ENCODE measurements at regions not wholly inside any gene's neighbourhood (a gene's known extent, or its start where the extent isn't known, plus 50 kb on each side); places are given as distances from the start of the nearest gene placed in this dataset.
"Not testable (repeated sequence)": the region's sequence is repeated elsewhere in the genome, so short reads cannot be mapped to it uniquely, and the experiment has no call there.

DNA sequence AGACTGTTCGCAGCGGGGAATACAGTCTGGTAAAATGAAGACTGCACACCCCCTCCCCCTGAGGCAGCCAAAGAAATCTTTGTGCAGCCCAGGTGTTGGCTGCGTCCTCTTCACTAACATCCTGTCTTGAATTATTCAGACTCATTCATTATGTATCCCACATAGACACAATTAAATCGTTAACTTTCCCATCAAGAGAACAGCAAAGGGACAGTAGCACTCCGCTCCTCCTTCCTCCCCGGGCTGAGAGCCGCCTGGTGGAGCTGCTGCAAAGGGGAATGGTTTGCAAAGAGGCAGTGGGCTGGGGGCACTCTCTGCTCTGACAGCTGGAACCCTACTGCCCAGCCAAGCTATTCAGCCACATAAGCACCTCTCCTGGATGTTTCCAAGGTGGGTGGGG is 290.0 kb upstream of the SOX9 start:
- no peak for DNase-seq (ENCODE audit: low spot score)

- DNase-seq (ENCODE audit: low spot score) = no peak
Observed at GRCh38 chr17:71842986-71843385, 277.8 kb upstream of the SOX9 start.

DNA sequence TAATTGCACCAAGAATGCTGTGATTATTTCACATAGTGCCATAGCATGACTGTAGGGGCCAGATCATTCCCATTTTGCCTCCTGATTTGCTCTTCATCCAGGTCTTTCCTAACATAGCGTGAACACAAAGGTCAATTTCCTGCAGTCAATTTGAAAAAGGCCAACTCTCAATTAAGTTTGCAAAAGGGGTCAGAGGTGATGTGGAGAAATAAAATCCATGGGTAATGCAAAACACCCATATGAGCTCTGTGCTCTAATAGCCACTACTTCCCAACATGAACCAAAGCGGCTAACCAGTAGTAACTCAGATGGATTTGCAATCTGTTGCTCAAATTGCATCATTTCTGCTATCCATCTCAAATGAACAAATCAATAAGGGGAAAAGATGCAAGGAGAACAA is 275.5 kb upstream of the SOX9 start:
- DNase-seq (ENCODE audit: low spot score) = no peak

DNA sequence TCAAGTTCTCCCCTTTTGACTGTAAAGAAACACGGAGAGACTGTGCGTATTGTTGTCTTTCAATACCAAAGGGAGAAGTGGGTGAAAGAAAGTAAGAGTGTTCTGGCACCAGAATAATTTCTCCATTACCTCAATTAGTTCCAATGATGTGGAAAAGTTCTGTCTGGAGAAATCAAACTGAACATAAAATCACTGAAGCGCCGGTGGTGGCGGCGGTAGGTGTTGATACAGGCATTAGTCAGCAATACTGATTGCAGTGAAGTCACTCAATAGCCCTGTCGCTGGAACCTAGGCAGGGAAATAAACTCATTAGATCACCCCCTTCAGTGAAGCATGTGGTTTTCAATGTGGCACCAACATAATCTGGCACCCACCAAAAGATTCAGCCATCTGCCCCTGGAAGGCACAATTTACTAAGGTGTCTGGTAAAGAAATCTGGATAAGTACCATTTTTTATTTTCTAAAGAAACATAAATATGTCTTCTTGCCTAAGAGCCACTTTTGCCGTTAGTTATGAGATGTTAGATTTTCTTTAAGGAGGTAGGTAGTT is 274.2 kb upstream of the SOX9 start:
- DNase-seq (ENCODE audit: low spot score) = no peak

GRCh38 chr17:71849783-71850768 is 270.7 kb upstream of the SOX9 start:
- no peak for DNase-seq (ENCODE audit: low spot score)

GRCh38 chr17:71850812-71851211 is 270.0 kb upstream of the SOX9 start:
- no peak for DNase-seq (ENCODE audit: low spot score)

DNA sequence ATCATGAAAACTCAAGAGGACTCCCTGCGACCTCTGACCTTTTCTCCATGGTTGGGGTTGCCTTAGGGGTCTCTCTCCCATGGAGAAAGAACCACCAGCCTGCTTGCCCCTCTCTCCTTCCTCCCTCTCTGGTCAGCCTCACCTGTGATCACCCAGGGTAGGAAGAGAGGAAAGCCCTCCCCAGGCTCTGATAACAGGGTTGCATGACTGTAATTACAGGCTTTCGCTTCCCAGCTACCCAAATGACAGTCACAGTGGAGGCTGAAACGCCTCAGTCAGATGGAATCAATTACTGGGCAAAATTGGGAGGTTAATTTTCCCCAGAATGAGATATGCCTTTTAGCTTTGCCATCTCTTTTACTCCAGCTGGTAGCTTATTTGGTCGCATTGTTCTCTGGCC is 265.8 kb upstream of the SOX9 start:
- no peak for DNase-seq (ENCODE audit: low spot score)

DNA sequence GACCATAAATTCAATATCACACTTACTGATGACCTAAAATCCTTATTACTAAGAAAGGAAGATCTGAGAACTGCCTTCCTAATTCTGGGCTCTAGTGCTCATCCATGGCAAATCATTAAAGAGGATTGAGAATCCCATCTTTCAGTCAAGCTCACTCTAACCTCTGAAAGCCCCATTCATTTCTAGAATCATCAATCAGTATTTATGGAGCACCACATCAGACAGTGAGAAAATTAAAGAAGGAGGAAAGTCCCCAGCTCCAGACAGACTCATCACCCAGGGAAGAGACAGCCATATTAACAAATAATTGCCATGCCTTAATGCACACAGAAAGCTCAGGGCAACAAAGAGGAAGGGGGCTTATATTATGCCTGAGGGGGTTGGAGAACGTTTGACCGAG is 256.1 kb upstream of the SOX9 start:
- DNase-seq (ENCODE audit: low spot score) = no peak

DNA sequence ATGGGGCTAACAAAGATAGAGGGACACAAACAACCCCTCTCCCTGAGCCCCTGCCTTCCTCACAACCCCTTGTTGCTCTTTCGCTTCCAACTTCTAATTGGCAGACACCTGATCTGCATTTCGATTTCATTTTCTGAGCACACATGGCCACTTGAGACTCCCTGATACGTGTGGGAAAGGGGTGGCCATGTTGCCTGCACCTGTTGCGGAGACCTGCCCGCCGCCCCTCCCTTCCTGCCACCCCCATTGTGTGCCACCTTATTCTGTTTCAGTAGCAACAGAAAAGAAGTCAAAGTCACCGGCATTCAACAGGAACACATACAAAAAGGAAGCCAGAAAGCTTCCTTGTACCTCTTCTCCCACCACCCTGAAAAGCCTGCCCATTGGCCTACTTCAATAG is 254.7 kb upstream of the SOX9 start:
- DNase-seq (ENCODE audit: low spot score) = no peak

- no peak for DNase-seq (ENCODE audit: low spot score)
Observed at GRCh38 chr17:71869293-71869692, 251.5 kb upstream of the SOX9 start.

GRCh38 chr17:71869841-71870545 is 250.8 kb upstream of the SOX9 start:
- DNase-seq (ENCODE audit: low spot score) = no peak

- DNase-seq (ENCODE audit: low spot score) = no peak
Observed at GRCh38 chr17:71870546-71870862, 250.3 kb upstream of the SOX9 start.

DNA sequence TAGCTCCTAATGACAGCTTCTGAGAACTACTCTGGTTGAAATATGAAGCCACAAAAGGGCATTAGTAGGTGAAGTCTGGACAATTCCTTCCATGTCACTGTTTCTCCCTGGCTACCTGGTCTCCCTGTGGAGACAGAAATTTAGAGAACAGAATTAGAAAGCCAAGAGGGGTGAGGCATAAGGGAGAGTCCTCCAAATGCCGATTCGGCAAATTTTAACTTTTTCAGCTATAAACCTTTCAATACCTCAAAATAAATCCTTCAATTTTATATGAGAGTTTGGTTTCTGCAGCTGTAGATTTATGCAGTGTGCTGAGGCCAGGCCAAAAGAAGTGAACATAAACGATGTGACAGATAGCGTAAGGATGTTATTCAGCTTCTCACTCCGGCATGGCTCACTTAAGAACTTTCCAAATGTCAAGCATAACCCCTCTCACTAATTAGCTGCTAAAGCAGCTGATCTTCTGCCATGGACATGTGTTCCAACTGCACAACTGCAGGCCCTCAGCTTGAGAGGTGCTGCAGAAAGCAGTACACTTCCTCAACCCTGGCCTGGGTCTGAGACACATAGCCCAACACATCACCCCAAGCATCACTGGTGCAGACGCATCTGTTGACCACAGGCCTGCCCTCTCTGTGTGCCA is 247.9 kb upstream of the SOX9 start:
- DNase-seq (ENCODE audit: low spot score) = no peak

DNA sequence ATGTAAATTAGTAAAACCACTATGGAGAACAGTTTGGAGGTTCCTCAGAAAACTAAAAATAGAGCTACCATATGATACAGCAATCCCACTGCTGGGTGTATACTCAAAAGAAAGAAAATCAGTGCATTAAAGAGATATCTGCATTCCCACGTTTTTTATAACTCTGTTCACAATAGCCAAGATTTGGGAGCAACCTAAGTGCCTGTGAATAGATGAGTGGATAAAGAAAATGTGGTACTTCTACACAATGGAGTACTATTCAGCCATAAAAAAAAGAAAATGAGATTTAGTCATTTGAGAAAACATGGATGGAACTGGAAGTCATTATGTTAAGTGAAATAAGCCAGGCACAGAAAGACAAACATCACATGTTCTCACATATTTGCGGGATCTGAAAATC is 246.0 kb upstream of the SOX9 start:
- not testable (repeated sequence) for DNase-seq (ENCODE audit: low spot score)

DNA sequence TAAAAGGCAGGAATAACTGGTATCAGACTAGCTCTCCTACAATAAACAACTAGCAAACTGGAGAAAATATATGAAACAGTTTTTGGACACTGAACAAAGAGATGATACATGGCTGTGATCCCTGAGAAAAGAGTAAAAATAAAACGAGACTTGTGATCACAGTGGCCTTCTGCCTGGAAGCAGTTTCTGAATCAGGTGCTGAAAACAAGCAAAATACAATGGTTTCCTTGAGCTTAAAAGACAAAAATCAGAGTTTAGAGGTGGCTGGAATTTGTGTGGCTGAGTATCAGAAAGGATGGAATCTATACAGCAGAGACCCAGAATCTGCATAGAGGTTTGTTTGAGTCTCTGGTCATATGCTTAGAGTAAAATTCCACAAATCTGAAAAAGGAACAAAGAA is 242.5 kb upstream of the SOX9 start:
- DNase-seq (ENCODE audit: low spot score) = no peak

DNA sequence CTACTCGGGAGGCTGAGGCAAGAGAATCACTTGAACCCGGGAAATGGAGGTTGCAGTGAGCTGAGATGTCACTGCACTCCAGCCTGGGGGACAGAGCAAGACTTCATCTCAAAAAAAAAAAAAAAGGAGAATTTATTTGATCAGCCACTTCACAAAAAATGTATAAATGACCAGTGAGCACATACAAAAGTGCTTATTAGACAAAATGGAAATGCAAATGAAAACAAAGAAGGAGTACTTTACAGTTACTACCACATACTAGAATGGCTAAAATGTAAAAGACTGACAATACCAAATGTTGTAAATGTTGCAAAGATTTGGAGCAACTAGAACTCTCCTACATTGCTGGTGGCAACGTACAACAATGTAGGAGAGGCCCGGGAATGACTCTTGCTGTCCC is 241.8 kb upstream of the SOX9 start:
- no peak for DNase-seq (ENCODE audit: low spot score)

GRCh38 chr17:71881041-71881440 is 239.8 kb upstream of the SOX9 start:
- DNase-seq (ENCODE audit: low spot score) = no peak

- no peak for DNase-seq (ENCODE audit: low spot score)
Observed at GRCh38 chr17:71881581-71881980, 239.2 kb upstream of the SOX9 start.

GRCh38 chr17:71883258-71883657 is 237.6 kb upstream of the SOX9 start:
- no peak for DNase-seq (ENCODE audit: low spot score)

- DNase-seq (ENCODE audit: low spot score) = no peak
Observed at GRCh38 chr17:71883845-71884244, 237.0 kb upstream of the SOX9 start.

DNA sequence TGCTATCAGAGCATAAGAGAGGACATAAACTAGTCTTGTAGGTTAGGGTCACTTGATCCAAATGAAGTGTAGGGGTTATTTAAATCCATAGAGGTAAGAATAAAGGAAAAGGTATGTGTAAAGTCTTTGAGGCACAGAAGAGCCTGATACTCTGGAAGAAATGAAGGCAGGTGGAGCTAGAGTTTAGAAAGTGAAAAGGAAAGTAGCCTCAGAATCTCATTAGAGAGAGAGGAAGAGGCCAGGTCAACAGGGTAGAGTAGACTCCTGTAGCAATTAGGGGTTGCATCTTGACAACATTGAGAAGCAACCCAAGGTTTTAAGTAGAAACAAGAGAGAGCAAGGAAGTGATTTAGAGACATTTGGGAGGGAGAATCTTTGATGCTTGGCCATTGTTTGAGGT is 235.2 kb upstream of the SOX9 start:
- no peak for DNase-seq (ENCODE audit: low spot score)

GRCh38 chr17:71899317-71899716 is 221.5 kb upstream of the SOX9 start:
- peak; percentile 54 for DNase-seq (ENCODE audit: low spot score)

All from A172 (cell line).